GM21723 (cell line): ENCODE measurements at regions not wholly inside any gene's neighbourhood (a gene's known extent, or its start where the extent isn't known, plus 50 kb on each side); places are given as distances from the start of the nearest gene placed in this dataset.

Experiments
- ATAC-seq: cut with Tn5 transposase; IDR thresholded peaks from one replicate; pipeline ENCODE4 v1.9.1; 2021; ENCODE audit warnings: mild to moderate bottlenecking, moderate library complexity; ENCODE audit not compliant: unreplicated experiment

DNA sequence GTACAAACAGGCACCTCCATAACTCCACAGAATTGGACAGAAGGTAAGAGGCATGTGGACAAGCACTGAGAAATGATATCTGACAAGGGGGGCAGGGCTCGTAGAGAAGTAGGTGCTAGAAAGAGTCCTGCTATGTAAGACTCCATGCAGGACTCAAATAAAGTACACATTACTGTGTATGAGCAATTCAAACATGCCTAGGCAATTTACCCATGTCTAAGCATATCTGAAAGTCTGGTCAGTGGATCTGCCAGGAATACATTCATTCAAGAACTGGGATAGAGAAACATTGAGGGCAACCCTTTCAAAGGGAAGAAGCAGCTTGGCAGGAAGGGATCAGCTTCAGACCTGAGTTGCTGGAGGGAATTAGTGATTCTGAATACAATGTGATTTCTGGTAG lies 174.1 kb upstream of the MCTP2 start:
- ATAC-seq = no peak

DNA sequence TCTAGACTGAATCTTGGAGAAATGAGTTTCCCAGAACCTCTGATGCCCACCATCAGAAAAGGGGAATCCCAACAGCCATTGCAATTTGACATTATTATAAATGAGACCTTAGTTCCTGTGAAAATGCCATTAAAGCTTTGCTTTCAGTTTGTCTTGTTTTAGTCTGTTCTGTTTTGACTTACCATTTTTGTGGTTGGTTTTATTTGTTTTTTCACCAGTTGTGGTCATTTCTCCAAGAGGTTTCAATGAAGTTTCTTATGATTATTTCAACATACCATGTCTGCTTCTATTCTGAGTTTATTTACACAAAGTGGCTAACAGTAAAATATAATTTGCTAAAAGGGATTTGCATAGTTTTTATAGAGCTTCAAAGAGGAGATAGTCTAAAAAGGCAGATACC lies 175.0 kb upstream of the MCTP2 start:
- no peak for ATAC-seq

DNA sequence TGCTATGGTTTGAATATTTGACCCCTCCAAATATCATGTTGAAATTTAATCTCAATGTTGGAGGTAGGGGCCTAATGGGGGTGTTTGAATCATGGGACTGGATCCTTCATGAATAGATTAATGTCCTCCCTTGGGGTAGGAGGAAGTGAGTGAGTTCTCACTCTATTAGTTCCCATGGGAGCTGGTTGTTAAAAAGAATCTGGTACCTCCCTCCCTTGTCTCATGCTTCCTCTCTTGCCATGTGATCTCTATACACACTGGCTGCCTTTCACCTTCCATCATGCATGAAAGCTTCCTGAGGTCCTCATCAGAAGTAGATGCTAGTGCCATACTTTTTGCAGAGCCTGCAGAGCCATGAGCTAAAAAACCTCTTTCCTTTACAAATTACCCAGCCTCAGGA lies 177.7 kb upstream of the MCTP2 start:
- ATAC-seq = no peak

DNA sequence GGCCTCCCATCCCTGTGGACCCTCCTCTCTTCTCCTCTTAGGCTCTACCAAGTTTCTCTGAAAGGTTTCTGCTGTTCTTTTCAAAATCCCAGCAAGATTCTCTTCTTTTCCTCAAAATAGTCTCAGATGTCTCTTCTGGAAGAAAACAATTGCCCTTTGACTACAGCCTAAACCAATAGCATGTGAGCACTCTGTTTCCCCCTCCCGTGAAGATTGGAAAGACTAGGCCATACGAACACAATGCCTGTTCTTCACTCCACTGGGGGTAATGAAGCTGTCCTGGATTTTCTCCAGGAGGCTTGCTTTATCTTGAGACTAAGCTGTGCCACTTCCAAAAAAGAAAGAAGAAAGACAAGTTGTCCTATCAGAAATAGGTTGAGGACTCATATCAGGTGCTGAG lies 178.7 kb upstream of the MCTP2 start:
- no peak for ATAC-seq

DNA sequence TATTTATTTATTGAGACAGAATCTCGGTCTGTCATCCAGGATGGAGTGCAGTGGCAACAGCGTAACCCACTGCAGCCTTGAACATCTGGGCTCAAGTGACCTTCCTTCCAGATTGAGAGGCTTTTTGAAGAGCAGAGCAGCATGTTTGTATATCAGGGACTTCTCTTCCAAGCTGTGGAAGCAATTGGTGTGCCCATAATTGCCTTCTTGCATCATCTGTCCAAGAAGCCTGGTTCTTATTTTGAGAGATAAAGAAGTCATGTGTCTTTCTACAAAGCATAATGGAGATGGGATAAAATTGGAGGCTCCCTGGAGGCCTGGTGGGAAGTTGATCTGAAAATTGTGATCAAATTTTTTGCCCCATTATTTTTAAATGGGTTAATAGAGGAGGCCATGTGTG lies 183.8 kb upstream of the MCTP2 start:
- ATAC-seq = no peak

DNA sequence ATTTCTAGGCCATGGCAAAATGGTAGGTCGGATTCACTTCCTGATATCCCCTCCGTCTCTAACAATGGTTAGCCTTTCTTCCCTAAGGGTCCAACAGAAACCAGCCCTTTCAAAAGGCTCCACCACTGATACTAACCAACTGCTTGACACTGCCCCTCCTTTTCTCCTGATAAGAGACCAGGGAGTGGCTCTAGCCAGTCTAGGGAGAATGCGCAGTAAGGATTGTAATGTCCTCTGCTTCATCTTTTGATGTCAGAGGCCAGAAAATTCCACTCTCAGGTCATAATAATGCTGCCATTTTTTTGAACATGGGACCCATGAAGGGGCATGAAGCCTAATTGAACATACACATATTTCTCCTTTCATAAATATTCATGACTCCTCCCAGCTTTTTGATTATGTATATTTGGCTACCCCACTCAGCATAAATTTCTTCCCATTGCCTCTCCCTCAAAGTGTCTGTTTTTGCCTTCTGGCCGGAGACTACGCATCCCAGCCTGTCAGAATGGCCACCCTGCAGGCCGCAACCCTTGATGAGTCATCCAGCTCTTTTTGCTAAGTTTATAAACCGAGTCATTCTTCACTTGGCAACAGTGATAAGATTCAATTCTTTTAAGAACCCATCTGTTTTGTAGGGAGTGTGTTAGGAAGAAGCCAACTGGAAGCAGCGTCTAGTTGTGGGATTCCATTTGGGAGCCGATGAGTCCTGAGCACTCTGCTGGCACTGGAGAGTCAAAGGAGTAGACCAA lies 189.0 kb upstream of the MCTP2 start:
- ATAC-seq = no peak

DNA sequence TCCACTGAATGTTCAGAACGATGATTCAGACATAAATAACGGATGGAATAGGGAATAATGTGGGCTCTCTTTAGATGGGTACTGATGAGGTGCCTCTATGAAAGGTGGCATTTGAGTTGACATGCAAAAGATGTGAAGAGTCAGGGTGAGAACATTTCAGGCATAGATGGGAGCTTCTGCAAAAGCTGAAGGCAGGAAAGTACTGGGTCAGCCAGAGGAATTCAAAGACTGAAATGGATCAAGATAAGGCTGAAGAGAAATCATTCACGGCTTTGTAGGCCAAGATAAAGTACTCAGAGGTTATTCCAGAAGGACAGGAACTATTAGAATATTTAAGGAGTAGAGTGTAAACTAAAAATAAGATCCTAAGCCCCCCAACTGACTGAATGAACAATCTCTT lies 189.6 kb upstream of the MCTP2 start:
- no peak for ATAC-seq

DNA sequence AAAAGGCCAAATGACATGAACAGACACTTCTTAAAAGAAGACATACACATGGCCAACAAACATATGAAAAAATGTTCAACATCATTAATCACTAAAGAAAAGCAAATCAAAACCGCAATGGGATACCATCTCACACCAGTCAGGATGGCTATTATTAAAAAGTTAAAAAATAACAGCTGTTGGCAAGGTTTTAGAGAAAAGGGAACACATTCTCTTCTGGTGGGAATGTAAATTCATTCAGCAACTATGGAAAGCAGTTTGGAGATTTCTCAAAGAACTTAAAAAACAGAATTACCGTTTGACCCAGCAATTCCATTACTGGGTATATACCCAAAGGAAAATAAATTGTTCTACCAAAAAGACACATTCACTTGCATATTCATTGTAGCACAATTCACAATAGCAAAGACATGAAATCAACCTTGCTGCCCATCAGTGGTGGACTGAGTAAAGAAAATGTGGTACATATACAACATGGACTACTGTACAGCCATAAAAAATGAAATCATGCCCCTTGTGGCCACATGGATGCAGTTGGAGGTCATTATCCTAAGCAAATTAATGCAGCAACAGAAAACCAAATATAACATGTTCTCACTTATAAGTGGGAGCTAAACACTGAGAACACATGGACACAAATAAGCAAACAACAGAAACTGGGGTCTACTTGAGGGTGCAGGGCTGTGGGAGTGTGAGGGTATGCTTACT lies 190.7 kb upstream of the MCTP2 start:
- ATAC-seq = no peak

DNA sequence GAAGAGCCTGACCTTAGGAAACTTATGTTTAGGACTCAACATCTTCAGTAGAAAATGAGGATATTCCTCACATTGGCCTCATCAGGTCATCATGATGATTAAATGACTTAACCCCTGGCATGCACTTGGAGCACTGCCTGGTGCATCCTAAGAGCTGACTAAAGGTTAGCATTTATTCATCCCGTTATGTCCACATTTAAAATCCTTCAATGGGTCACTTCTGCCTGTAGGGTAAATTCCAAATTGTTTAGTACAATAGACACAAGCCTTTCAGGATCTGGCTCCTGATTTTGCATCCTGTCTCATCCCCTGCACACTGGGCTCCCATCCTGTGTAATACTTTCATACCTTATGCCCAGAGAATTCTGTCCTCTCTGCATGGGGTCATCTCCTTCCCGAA lies 195.2 kb upstream of the MCTP2 start:
- no peak for ATAC-seq

DNA sequence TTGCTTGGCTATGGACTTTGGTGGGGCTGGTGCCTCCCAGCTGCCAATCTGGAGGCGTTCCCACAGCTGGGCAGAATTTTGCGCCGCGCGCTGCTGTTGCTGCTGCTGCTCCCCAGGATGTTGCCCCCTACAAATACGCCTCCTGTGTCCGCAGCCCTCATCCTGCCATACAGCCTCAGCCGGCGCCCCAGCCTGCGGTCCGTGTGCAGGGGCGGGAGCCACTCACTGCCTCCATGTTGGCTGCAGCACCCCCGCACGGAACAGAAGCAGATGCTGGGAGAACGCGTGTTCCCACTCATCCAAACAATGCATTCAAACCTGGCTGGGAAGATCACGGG lies 197.7 kb upstream of the MCTP2 start:
- ATAC-seq = no peak

DNA sequence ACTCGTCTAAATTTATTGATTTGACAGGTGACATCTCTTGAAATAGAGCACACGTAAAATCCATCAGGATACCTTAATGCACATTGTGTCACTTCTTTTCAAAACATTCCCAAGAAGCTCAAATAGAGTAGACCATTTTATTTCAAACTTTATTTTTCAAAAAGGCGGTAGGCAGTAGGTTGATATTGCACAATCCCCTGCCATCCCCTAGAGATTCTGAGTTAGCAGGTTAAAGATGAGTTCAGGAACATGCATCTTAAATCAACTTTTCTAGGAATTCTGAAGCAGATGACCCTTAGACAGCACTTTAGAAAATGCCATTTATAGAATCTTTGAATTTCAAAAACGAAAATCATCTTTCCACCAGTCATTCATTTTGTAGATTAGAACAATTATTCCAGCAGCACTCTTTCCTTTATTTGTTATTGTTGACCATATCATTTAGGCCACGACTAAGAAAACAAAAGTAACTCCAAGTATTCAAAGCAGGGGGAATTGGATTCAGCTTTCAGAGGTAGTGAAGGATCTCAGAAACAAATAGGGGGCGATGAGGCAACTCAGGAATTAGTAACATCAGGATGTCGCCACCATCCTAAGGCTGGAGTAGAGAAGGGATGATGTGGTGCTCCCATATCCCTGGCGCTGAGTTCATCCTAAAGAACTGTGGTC lies 198.2 kb upstream of the MCTP2 start:
- ATAC-seq = no peak

DNA sequence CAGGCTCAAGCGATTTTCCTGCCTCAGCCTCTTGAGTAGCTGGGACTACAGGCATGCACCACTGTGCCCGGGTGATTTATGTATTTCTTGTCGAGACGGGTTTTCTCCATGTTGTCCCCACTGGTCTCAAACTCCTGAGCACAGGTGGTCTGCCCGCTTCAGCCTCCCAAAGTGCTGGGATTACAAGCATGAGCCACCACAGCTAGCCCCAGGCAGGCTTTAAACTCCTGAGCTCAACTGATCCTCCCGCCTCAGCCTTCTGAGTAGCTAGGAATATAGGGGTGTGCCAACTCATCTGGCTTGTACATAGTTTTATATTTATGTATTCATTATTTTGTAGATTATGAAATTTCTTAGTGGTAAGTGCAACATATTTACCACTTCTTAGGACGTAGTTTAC lies 198.8 kb upstream of the MCTP2 start:
- ATAC-seq = no peak

DNA sequence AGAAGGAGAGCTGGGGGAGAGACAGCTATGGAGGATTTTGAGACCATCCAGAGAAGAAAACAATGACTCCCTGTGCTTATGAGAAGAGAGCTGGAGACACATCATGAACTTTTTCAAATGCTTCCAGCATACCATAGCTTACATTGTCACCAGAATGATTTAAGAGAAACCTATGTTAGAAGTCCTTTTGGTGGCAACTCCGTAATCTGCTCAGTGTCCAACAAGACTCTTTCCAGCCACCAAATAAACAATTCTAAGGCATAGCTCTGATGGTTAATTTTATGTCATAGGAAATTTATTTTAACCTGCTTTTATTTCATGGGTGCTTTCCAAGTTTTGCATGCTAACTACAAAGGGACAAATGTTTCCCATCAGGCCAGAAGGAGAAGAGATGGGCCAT lies 200.3 kb upstream of the MCTP2 start:
- ATAC-seq = no peak

DNA sequence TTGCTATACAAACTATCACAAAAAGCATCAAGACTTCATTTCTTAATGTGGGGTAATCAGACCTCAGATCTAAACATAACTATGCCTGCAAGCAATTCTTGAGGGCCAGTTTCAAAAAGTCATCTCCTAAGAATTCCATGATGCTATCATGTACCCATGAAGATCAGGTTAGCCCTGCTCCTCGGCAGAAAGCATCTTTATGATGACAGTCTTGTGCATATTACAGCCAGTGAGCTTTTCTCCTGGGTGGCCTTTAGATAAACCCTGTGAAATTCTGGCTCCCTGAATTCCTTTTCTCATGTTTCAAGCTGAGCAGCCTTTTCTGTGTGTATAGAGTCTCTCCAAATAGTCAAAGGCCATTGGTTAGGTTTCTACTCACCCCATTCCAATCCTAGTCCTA lies 201.9 kb upstream of the MCTP2 start:
- no peak for ATAC-seq

DNA sequence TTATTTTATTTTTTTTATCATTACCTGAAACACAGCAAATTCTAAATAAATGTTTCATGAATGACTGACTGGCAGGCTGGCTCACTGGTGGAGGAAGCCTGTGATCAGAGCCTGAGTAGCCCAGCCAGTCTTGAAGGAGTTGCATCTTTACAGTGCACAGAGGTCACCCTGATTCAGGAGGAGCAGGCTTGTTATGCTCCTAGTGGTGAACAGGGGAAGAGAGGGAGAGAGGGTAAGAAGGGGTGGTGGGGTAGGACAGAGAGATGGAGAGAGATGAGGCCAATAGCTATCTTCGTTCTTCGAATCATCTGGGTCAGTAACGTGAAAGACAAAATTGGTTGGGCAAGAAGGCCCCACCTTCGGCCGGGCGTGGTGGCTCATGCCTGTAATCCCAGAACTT lies 202.6 kb upstream of the MCTP2 start:
- no peak for ATAC-seq

DNA sequence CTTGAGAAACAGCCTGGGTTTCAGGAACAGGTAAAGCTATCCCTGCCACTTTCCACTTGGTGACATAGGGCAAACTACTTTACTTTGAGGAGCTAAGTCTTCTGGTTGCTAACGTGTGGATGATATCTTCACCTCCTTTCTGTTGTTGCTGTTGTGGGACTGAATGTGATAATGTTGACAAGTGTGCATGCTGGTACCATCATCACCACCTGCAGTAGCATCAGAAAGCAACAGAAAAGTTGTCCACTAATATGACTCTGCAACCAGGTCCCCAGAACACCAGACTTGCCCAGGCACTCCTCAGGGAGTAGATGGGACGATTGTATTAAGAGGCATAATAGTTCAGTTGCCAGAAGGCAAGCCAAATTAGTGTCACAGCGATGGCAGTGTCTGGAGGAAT lies 203.2 kb upstream of the MCTP2 start:
- ATAC-seq = no peak

DNA sequence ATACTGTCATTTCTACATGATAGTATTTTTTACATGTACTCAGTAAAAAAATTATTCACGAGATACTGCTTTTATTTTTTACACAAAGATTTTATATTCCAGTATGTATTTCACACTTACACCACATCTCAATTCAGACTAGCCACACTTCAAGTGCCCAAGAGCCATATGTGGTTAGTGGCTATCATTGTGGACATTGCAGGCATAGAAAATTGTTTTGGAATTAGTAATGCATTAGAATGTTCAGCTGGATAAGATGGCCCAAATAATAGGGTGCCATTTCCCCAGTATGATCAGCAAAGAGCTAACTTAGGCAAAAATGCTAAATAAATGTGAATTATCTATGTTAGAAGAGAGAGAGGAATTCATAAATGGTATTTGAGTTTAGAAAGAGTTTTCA lies 203.8 kb upstream of the MCTP2 start:
- ATAC-seq = no peak

DNA sequence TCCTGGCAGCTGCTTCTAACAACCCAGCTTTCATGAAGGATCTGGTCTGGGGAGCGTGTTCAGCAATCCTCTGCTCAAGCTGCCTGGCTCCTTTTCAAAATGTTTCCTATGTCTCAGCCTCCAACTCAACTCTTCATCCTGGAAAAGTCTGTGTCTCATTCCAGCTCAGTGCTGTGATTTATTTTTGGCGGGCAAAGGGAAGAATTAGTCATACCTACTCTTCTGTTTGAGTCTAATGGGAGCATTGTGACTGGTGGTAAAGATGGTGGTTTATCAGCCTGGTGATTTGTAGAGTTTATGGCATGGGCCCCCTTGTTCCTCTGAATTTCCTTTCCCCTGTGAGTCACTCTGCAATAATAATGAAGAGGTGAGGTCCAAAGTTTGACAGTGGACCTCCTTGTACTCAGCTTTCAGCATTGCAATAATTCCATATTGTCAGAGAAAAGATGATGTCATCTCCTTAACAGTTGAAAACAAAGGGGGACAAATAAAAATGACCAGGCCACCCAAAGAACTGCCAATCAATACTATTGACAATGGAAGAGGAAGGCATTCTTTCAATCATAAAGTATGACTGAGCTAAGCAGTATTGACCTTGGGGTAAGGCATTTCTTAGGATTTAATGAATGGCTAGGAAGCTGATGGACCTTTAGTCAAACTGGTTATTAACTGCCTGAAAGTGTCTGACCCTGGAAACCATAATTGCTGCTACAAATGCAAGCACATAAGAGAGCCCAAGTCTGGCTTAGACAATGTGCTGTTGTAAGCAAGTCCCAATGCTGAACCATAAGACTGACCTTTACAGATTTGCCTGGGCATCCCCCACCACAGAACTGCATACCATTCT lies 204.7 kb upstream of the MCTP2 start:
- ATAC-seq = no peak

DNA sequence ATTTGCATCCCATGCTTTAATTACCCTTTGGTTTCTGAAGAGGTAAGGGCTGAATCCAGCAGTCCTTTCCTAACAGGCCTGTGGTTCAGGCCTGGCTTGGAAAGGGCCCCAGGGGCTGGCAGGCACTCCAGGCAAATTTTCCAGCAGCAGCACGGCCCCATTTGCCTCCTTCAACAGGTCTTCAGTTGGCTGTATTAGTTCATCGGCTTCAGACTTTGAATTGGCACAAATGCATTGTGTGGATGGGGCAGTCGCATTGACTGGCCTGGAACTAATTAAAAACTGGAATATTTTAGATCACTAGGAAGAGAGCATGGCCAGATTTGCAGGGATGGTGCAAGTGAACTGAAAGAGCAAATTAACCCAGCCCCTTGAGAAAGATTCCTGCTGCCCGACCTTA lies 207.8 kb upstream of the MCTP2 start:
- ATAC-seq = no peak

DNA sequence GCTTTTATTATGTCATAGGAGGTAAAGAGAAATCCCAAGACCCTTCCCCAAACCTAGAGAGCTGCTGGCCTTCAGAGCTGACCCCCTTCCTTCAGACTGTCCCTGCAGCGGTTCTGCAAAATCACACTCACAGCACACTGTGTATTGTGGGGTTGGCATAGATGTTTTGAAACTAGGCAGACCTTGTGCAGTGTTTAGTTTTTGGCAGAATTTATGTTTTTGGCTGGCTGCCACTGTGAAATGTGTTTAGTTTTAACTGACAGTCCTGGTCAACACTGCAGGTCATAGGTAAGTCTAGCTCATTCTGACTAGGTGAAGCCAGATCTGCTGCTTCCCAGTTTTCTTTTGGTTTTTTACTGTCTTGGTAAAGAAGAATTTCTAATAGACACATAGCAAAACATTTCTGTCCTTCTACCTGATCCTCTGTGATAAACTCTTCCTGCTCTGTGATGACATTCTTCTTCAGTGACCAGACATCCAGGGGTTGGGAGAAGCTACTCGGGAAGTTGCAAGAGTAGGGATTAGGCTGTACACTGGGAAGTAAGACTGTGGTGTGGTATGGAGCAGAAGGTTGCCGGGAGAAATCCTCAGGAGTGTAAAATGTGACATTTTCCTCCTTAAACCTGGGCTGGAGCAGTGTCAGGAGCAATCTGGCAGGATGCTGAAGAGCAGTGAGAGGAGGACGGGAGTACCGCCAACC lies 209.6 kb upstream of the MCTP2 start:
- no peak for ATAC-seq

DNA sequence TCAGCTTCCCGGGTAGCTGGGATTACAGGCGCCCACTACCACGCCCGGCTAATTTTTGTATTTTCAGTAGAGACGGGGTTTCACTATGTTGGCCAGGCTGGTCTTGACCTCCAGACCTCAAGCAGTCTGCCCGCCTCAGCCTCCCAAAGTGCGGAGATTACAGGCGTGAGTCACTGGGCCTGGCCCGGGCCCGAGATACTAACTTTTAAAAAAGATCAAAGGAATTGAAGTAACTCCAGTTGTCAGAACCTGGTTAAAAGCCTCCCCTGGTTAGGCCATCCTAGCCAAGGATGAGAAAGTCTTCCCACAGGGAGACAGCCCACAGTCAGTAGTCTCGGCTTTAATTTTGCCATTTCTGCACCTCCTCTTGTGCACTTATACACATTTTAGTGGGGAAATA lies 212.3 kb upstream of the MCTP2 start:
- ATAC-seq = no peak
